GM12801 (cell line): ENCODE measurements at regions not wholly inside any gene's neighbourhood (a gene's known extent, or its start where the extent isn't known, plus 50 kb on each side); places are given as distances from the start of the nearest gene placed in this dataset.

Experiments used
- TF ChIP-seq, protein P1 (sequence below): IDR thresholded peaks from one replicate; pipeline ENCODE4 v1.5.1; 2011; ENCODE audit warnings: control low read depth; ENCODE audit not compliant: insufficient read length; ENCODE audit errors: extremely low read depth

DNA sequence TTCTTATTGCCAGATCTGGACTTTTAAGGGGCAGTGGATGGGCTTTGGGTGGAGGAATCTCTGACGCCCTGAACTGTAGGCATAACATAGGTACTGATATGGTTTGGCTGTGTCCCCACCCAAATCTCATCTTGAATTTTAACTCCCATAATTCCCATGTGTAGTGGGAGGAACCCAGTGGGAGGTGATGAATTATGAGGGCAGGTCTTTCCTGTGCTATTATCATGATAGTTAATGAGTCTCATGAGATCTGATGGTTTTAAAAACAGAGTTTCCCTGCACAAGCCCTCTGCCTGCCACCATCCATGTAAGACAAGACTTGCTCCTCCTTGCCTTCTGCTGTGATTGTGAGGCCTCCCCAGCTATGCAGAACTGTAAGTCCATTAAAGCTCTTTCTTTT, 160.0 kb upstream of the CRY1 start:
- TF ChIP-seq, protein P1, sequence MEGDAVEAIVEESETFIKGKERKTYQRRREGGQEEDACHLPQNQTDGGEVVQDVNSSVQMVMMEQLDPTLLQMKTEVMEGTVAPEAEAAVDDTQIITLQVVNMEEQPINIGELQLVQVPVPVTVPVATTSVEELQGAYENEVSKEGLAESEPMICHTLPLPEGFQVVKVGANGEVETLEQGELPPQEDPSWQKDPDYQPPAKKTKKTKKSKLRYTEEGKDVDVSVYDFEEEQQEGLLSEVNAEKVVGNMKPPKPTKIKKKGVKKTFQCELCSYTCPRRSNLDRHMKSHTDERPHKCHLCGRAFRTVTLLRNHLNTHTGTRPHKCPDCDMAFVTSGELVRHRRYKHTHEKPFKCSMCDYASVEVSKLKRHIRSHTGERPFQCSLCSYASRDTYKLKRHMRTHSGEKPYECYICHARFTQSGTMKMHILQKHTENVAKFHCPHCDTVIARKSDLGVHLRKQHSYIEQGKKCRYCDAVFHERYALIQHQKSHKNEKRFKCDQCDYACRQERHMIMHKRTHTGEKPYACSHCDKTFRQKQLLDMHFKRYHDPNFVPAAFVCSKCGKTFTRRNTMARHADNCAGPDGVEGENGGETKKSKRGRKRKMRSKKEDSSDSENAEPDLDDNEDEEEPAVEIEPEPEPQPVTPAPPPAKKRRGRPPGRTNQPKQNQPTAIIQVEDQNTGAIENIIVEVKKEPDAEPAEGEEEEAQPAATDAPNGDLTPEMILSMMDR = no peak

DNA sequence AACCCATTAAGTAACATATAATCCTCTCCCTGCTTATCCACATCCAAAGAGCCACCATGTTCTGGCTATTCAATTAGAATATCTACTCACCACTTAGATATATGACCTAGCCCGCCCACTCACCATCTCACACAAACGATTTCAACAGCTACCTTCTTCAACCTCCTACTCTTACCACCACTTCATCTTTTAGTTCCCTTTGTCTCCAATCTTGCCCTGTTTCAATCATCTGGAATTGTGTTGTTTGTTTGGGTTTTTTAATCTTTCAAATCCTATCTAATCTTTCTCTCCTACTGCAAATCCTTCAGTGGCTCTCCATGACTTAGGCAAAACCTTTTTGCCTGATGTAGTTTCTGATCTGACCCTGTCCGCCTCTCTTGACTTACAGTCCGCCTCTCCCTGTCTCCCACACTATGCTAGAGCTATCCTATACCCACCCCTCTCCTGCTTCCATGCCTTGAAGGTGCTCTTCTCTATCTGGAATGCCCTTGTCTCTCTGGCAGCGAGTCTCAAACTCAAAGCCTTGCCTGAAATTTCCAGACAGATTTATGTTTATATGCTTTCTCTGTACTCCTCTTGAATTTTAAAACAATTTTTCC, 161.0 kb upstream of the CRY1 start:
- TF ChIP-seq, protein P1 = no peak

DNA sequence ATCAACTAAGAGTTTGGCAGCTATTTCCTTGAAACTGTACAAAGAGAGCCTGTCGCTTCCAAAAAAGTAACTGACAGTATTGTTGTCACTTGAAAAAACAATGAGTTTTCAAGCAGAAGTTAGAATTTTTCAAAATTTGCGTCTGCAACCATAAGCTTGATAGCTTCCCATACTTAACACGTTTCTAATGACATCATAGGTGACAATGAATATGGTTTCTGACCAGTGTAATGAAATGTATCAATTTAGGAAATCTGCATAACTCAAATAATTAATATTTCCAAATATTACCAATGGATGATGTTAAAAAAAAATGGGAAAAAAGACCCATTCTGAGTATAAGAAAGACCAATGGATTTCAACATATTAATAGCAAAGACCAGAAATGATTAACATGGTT, 165.4 kb upstream of the CRY1 start:
- TF ChIP-seq, protein P1 = no peak

DNA sequence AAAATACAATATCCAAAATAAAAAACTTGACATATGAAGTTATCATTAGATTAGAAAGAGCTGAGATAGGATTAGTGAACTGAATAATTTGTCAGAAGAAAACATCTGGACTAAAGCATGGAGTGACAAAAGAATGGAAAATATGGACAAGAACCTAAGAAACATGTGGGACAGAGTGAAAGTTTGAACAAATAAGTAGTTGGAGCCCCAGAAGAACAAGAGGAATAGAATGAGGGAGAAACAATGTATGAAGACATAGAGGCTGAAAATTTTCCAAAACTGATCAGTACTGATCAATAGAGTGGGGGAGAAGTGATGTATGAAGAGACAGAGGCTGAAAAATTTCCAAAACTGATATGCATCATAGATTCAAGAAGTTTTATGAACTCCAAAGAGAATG, 170.6 kb upstream of the CRY1 start:
- TF ChIP-seq, protein P1 = no peak

DNA sequence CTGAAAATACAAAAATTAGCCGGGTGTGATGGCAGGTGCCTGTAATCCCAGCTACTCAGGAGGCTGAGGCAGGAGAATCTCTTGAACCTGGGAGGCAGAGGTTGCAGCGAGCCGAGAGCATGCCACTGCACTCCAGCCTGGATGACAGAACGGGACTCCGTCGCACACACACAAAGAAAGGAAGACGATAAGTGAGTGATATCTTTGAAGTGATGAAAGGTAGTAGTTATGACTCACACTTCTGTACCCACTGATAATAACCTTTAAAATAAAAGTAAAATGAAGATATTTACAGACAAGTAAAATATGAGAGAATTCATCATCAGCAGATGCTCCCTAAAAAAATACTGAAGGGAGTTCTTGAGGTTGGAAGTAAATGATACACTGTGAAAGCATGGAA, 171.3 kb upstream of the CRY1 start:
- TF ChIP-seq, protein P1 = no peak

DNA sequence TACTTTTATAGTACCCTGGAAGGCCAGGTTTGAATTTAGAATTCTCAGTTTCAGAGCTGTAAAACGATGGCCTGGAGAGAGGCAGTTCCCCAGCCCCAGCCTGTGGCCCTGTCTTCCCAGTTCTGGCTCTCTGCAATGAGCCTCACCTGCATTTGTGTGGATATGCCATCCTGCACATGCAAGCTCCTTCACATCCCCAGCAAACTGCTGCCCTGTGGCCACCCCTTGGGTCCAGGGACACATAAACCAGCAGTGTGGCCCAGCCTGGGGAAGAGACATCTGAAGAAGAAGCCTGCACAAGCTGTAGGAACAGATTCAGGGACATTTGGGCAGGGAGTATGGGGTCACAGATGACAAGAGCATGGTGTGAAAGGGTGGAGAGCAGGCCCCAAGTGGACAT, 174.3 kb upstream of the CRY1 start:
- TF ChIP-seq, protein P1 = no peak

DNA sequence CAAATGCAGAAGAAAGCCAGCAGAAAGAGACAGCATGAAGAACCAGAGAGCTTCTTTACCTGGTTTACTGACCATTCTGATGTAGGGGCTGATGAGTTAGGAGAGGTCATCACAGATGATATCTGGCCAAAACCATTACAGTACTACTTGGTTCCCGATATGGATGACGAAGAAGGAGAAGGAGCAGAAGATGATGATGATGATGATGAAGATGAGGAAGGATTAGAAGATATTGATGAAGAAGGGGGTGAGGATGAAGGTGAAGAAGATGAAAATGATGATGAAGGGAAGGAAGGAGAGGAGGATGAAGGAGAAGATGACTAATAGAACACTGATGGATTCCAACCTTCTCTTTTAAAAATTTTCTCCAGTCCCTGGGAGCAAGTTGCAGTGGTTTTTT, 178.2 kb upstream of the CRY1 start:
- TF ChIP-seq, protein P1 = no peak
